Esophagus muscularis mucosa (tissue), 4 donors: ENCODE measurements at regions not wholly inside any gene's neighbourhood (a gene's known extent, or its start where the extent isn't known, plus 50 kb on each side); places are given as distances from the start of the nearest gene placed in this dataset.

Source experiments
- DNase-seq: peaks from one replicate; pipeline ENCODE4 v3.0.0-alpha.2; 2017; ENCODE audit errors: extremely low spot score
- H3K27ac ChIP-seq, 4 donors: fragments of 200-600 bp; sonication (generic); replicated peaks in 1 of 4; 1 replicate in 3 of 4; 2 replicates in 1 of 4; pipeline ENCODE4 v1.5.1; 2016 to 2019; ENCODE audit warnings: mild to moderate bottlenecking in 1 of 4
- H3K27me3 ChIP-seq, 4 donors: fragments of 200-600 bp; sonication (generic); one replicate each; pipeline versions ENCODE4 v1.5.1 to v1.6.0; 2016 to 2019
- H3K36me3 ChIP-seq, 4 donors: fragments of 200-600 bp; sonication (generic); one replicate each; pipeline ENCODE4 v1.5.1; 2016 to 2019
- H3K4me1 ChIP-seq, 4 donors: fragments of 200-600 bp; sonication (generic); one replicate each; pipeline ENCODE4 v1.5.1; 2016 to 2019
- H3K4me3 ChIP-seq, 4 donors: fragments of 200-600 bp; sonication (generic); 1 replicate in 2 of 4; 2 replicates in 2 of 4; pipeline ENCODE4 v1.5.1; 2016 to 2019; ENCODE audit warnings: mild to moderate bottlenecking in 4 of 4, moderate library complexity in 1 of 4
- H3K9me3 ChIP-seq, 4 donors: fragments of 200-600 bp; sonication (generic); 1 replicate in 3 of 4; 2 replicates in 1 of 4; pipeline ENCODE4 v1.5.1; 2016 to 2019
- EP300 ChIP-seq: sonication (generic); formaldehyde crosslinking; IDR thresholded peaks from one replicate; pipeline ENCODE4 v1.6.1; 2017; ENCODE audit warnings: antibody characterized with exemption
- POLR2A ChIP-seq: fragments of 450-650 bp; IDR thresholded peaks from one replicate; pipeline ENCODE4 v1.6.1; 2017; ENCODE audit warnings: antibody characterized with exemption, moderate library complexity, mild to moderate bottlenecking, low read depth
- POLR2AphosphoS5 ChIP-seq, 2 donors: sonication (generic); formaldehyde crosslinking; IDR thresholded peaks; one replicate each; pipeline ENCODE4 v1.6.1; 2017; ENCODE audit warnings: antibody characterized with exemption in 2 of 2
- WGBS: methylation state at CpG from one replicate; pipeline ENCODE4 v1.1.5; 2018; 5-methylcytosine and 5-hydroxymethylcytosine counted together
- intact Hi-C: fragments of 100-400 bp; cut with DNase I; formaldehyde crosslinking; loops from one replicate; pipeline ENCODE4 v1.15.1; 2023
- TF ChIP-seq, protein P1 (sequence below), 3 experiments: fragments of 200-600 bp in 2 of 3; fragments of 450-650 bp in 1 of 3; sonication (generic) in 2 of 3; IDR thresholded peaks; one replicate each; pipeline ENCODE4 v1.5.1; 2017 to 2019; ENCODE audit warnings: antibody characterized with exemption in 3 of 3, mild to moderate bottlenecking in 2 of 3, moderate library complexity in 1 of 3

DNA sequence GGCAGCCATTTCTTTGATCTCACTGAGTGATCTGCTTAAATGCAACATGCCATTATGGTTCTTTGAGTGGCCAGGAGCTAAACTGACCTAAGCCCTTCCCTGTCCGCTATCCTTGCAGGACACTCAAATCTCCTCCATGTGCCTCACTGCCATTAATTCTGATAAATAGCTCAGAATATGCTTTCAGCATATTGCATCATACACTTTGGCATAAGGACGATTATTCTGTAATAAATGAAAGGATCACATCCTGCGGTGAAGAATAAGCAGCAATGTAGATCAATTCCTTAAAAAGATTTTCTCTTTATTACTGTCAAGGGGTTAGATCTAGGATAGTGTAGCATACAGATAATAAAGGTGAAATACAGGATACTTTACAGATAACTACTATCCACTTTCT is 231.8 kb upstream of the CTBP2 start:
- peaks cover 0 to 29% (median 17%) of the 10 kb centered on the region in 4 donors for H3K9me3 ChIP-seq
- H3K27me3 ChIP-seq: no peaks in the 10 kb centered on the region
- no peak for TF ChIP-seq EP300
- no peak for TF ChIP-seq POLR2A
- TF ChIP-seq POLR2AphosphoS5 (IDR thresholded peaks at IDR 0.05): no peak
- TF ChIP-seq, protein P1, sequence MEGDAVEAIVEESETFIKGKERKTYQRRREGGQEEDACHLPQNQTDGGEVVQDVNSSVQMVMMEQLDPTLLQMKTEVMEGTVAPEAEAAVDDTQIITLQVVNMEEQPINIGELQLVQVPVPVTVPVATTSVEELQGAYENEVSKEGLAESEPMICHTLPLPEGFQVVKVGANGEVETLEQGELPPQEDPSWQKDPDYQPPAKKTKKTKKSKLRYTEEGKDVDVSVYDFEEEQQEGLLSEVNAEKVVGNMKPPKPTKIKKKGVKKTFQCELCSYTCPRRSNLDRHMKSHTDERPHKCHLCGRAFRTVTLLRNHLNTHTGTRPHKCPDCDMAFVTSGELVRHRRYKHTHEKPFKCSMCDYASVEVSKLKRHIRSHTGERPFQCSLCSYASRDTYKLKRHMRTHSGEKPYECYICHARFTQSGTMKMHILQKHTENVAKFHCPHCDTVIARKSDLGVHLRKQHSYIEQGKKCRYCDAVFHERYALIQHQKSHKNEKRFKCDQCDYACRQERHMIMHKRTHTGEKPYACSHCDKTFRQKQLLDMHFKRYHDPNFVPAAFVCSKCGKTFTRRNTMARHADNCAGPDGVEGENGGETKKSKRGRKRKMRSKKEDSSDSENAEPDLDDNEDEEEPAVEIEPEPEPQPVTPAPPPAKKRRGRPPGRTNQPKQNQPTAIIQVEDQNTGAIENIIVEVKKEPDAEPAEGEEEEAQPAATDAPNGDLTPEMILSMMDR (IDR thresholded peaks at IDR 0.05): no peak
- no peak overlapping the region for H3K27ac ChIP-seq
- no peaks in the 10 kb centered on the region for H3K4me1 ChIP-seq
- DNase-seq: no peak
- WGBS: 84% methylated on average over 3 of the region's 3 CpGs
- intact Hi-C loops: no loop called here
- H3K36me3 ChIP-seq: no peaks in the 10 kb centered on the region
- no peak overlapping the region for H3K4me3 ChIP-seq

DNA sequence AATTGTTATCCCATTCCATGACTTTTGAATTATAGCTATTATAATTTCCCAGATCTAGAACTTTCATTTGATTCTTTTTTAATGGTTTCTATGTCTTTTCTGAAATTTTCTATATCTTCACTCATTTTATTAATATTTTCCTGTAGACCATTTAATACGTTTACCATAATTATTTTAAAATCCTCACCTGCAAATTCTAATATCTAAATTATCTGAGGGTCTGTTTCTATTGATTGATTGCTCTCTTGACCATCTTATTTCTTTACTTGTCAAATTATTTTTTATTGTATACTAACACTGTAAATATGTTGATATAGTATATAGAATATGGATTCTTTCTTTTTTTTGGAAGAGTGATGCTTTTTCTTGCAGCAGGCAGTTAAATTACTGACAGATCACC is 229.3 kb upstream of the CTBP2 start:
- Histone ChIP-seq H3K36me3 (no peaks in the 10 kb centered on the region), H3K27me3 (no peaks in the 10 kb centered on the region), H3K27ac (no peak overlapping the region), H3K4me3 (no peak overlapping the region), H3K4me1 (no peaks in the 10 kb centered on the region), H3K9me3 (peaks cover 0 to 29% (median 17%) of the 10 kb centered on the region in 4 donors)
- intact Hi-C loops: no loop called here
- TF ChIP-seq EP300: no peak
- TF ChIP-seq POLR2A: no peak
- TF ChIP-seq, protein P1 (IDR thresholded peaks at IDR 0.05): no peak
- no peak for TF ChIP-seq POLR2AphosphoS5 (IDR thresholded peaks at IDR 0.05)
- WGBS: 78% methylated on average over 1 of the region's 1 CpG
- DNase-seq: no peak

DNA sequence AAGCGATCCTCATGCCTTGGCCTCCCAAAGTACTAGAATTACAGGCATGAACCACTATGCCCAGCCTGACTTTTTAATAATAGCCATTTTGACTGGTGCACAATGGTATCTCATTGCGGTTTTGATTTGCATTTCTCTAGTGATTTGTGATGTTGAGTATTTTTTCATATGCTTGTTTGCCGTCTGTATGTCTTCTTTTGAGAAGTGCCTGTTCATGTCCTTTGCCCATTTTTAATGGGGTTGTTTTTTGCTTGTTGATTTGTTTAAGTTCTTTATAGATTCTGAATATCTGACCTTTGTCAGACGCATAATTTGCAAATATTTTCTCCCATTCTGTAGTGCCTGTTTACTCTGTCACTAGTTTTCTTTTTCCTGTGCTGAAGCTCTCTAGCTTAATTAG is 219.2 kb upstream of the CTBP2 start:
- H3K9me3 ChIP-seq: peaks cover 0 to 18% (median 12%) of the 10 kb centered on the region in 4 donors
- 59% methylated on average over 4 of the region's 4 CpGs for WGBS
- intact Hi-C loops: no loop called here
- DNase-seq: no peak
- no peak overlapping the region for H3K4me3 ChIP-seq
- no peaks in the 10 kb centered on the region for H3K27me3 ChIP-seq
- H3K4me1 ChIP-seq: no peaks in the 10 kb centered on the region
- H3K36me3 ChIP-seq: no peaks in the 10 kb centered on the region
- no peak overlapping the region for H3K27ac ChIP-seq
- TF ChIP-seq, protein P1 (IDR thresholded peaks at IDR 0.05): no peak
- no peak for TF ChIP-seq POLR2A
- no peak for TF ChIP-seq EP300
- no peak for TF ChIP-seq POLR2AphosphoS5 (IDR thresholded peaks at IDR 0.05)

DNA sequence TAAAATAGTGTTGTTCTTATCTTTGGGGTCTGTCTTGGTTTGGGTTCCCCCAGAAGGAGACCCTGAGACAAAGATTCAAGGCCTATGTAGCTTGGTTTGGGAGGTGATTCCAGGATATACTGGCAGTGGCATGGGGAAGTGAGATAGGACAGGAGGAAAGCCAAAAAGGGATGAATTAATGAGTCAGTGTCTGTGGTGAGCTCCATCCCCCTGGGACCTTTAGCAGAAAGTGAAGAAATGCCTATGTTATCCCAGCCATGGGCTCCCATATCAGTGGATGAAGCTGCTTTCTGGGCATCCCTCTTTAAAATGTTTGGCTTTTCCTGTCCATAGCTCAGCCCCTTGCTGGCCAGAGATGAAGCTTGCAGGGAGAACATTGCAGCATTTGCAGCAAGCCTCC is 217.0 kb upstream of the CTBP2 start:
- intact Hi-C loops: no loop called here
- no peak for DNase-seq
- Histone ChIP-seq H3K27me3 (no peaks in the 10 kb centered on the region), H3K36me3 (no peaks in the 10 kb centered on the region), H3K4me3 (no peak overlapping the region), H3K9me3 (peaks cover 0 to 14% (median 9%) of the 10 kb centered on the region in 4 donors), H3K27ac (no peak overlapping the region), H3K4me1 (no peaks in the 10 kb centered on the region)
- TF ChIP-seq POLR2AphosphoS5 (IDR thresholded peaks at IDR 0.05): no peak
- TF ChIP-seq, protein P1 (IDR thresholded peaks at IDR 0.05): no peak
- TF ChIP-seq POLR2A: no peak
- TF ChIP-seq EP300: no peak

DNA sequence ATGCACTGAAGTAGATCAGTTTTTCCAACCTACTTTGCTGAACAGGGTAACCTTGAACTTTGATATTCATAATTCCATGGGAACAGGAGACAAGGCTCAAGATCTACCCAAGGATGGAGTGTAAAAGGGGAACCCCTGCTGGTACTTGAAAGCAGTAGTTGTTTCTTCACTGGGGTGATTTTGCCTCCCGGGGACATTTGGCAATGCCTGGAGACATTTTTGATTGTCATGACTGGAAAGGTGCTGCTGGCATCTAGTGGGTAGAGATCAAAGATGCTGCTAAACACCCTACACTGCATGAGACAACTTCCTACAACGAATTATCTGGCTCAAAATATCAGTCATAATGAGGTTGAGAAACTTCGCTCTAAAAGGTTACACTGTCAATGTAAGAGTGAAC is 214.8 kb upstream of the CTBP2 start:
- intact Hi-C loops: no loop called here
- no peaks in the 10 kb centered on the region for H3K4me1 ChIP-seq
- peaks cover 0 to 9% (median 0%) of the 10 kb centered on the region in 4 donors for H3K27me3 ChIP-seq
- H3K27ac ChIP-seq: no peak overlapping the region
- DNase-seq: no peak
- peaks cover 0 to 12% (median 7%) of the 10 kb centered on the region in 4 donors for H3K9me3 ChIP-seq
- H3K4me3 ChIP-seq: no peak overlapping the region
- no peaks in the 10 kb centered on the region for H3K36me3 ChIP-seq
- 54% methylated on average over 3 of the region's 3 CpGs for WGBS
- TF ChIP-seq POLR2A (no peak), POLR2AphosphoS5 (IDR thresholded peaks at IDR 0.05) (no peak), EP300 (no peak)
- TF ChIP-seq, protein P1 (IDR thresholded peaks at IDR 0.05): no peak
